ENCODE measurements at regions not wholly inside any gene's neighbourhood (a gene's known extent, or its start where the extent isn't known, plus 50 kb on each side); places are given as distances from the start of the nearest gene placed in this dataset.

- no peak for DNase-seq
These were observed 102.8 kb upstream of the RET start for GRCh38 chr10:42973870-42974692.

- DNase-seq: no peak
These were observed 102.2 kb upstream of the RET start for GRCh38 chr10:42974693-42975002.

GRCh38 chr10:42975005-42975493 is 101.8 kb upstream of the RET start:
- no peak for DNase-seq

GRCh38 chr10:42975558-42976340 is 101.1 kb upstream of the RET start:
- DNase-seq: no peak

- no peak for DNase-seq
These were observed 100.4 kb upstream of the RET start for GRCh38 chr10:42976351-42977031.

- DNase-seq: no peak
These were observed 99.8 kb upstream of the RET start for GRCh38 chr10:42977032-42977416.

- no peak for DNase-seq
These were observed 97.7 kb upstream of the RET start for GRCh38 chr10:42979181-42979580.

GRCh38 chr10:42979721-42980467 is 97.0 kb upstream of the RET start:
- no peak for DNase-seq

- DNase-seq: no peak
These were observed 96.1 kb upstream of the RET start for GRCh38 chr10:42980553-42981357.

- DNase-seq: no peak
These were observed 95.3 kb upstream of the RET start for GRCh38 chr10:42981358-42982236.

GRCh38 chr10:42982891-42983506 is 93.9 kb upstream of the RET start:
- no peak for DNase-seq

- no peak for DNase-seq
These were observed 93.3 kb upstream of the RET start for GRCh38 chr10:42983591-42983990.

- DNase-seq: no peak
These were observed 92.7 kb upstream of the RET start for GRCh38 chr10:42984035-42984610.

GRCh38 chr10:42984761-42985325 is 92.0 kb upstream of the RET start:
- no peak for DNase-seq

GRCh38 chr10:42985436-42986316 is 91.2 kb upstream of the RET start:
- DNase-seq: no peak

GRCh38 chr10:42986633-42987032 is 90.2 kb upstream of the RET start:
- no peak for DNase-seq

- no peak for DNase-seq
These were observed 89.7 kb upstream of the RET start for GRCh38 chr10:42987121-42987541.

- no peak for DNase-seq
These were observed 89.3 kb upstream of the RET start for GRCh38 chr10:42987575-42987974.

GRCh38 chr10:42988069-42988468 is 88.8 kb upstream of the RET start:
- DNase-seq: no peak

All from EL (cell line).